H1 (cell line): ENCODE measurements at regions not wholly inside any gene's neighbourhood (a gene's known extent, or its start where the extent isn't known, plus 50 kb on each side); places are given as distances from the start of the nearest gene placed in this dataset.

Experiments used
- CTCF ChIA-PET: fragments of 300-600 bp; sonication (Branson Sonifier 250); formaldehyde crosslinking; loops from one replicate; lab custom pipeline; 2021; ENCODE audit not compliant: partially characterized antibody; lab: Charles Lee
- POLR2A ChIA-PET: fragments of 300-600 bp; sonication (Branson Sonifier 250); formaldehyde crosslinking; loops from one replicate; lab custom pipeline; 2021; ENCODE audit warnings: inconsistent platforms; ENCODE audit not compliant: partially characterized antibody; lab: Charles Lee
- DNase-seq, 2 experiments: peaks; one replicate each; pipeline versions ENCODE4 v3.0.0 to v3.0.0-alpha.2; 2010 to 2022; ENCODE audit warnings: low spot score in 2 of 2, low read depth in 1 of 2, mixed read lengths in 1 of 2
- FAIRE-seq: peaks from 2 replicates; lab custom pipeline; 2011; peaks lifted over from hg19 to GRCh38; lab: Jason Lieb, UNC
- H2AFZ ChIP-seq: 2 replicates; pipeline ENCODE4 v1.8.1; 2012; ENCODE audit warnings: low read length, inconsistent platforms
- H2AK5ac ChIP-seq: 2 replicates; pipeline ENCODE4 v1.6.1; 2013; ENCODE audit warnings: low read depth, low read length
- H2BK120ac ChIP-seq: replicated peaks from 2 replicates; pipeline ENCODE3; 2013; ENCODE audit warnings: low read depth, low read length, inconsistent platforms
- H2BK12ac ChIP-seq: 2 replicates; pipeline ENCODE4 v1.6.1; 2013; ENCODE audit warnings: low read depth, low read length
- H2BK15ac ChIP-seq: 2 replicates; pipeline ENCODE4 v1.6.1; 2013; ENCODE audit warnings: low read length
- H2BK20ac ChIP-seq: 2 replicates; pipeline ENCODE4 v1.6.1; 2013; ENCODE audit warnings: low read length
- H2BK5ac ChIP-seq: 2 replicates; pipeline ENCODE4 v1.6.1; 2013; ENCODE audit warnings: low read depth, low read length
- H3K14ac ChIP-seq: 2 replicates; pipeline ENCODE4 v1.6.1; 2013; ENCODE audit warnings: inconsistent platforms; ENCODE audit not compliant: insufficient read length
- H3K18ac ChIP-seq: 2 replicates; pipeline ENCODE4 v1.6.1; 2013; ENCODE audit warnings: low read length; ENCODE audit errors: extremely low read depth
- H3K23ac ChIP-seq: 2 replicates; pipeline ENCODE4 v1.6.1; 2013; ENCODE audit warnings: inconsistent platforms; ENCODE audit not compliant: insufficient read length
- H3K23me2 ChIP-seq: 2 replicates; pipeline ENCODE4 v1.6.1; 2013; ENCODE audit warnings: low read depth, low read length
- H3K27ac ChIP-seq: 2 replicates; pipeline ENCODE4 v1.6.1; 2011; ENCODE audit warnings: low read depth, low read length, inconsistent platforms
- H3K27me3 ChIP-seq, 4 experiments: replicated peaks in 1 of 4; 1 replicate in 1 of 4; 2 replicates in 3 of 4; pipeline versions ENCODE4 v1.6.1 to v1.8.1; 2011 to 2013; ENCODE audit warnings: low read length in 3 of 4, mild to moderate bottlenecking in 3 of 4, inconsistent platforms in 2 of 4, mixed read lengths in 2 of 4, moderate library complexity in 1 of 4; ENCODE audit not compliant: control insufficient read depth in 3 of 4, insufficient read depth in 3 of 4; ENCODE audit errors: extremely low read depth in 1 of 4
- H3K36me3 ChIP-seq, 4 experiments: 2 replicates each; pipeline versions ENCODE4 v1.6.1 to v1.8.1; 2011 to 2013; ENCODE audit warnings: mild to moderate bottlenecking in 4 of 4, low read length in 3 of 4, moderate library complexity in 2 of 4, control low read depth in 1 of 4, inconsistent platforms in 1 of 4; ENCODE audit not compliant: insufficient read depth in 4 of 4, control insufficient read depth in 2 of 4
- H3K4ac ChIP-seq: replicated peaks from 2 replicates; pipeline ENCODE3; 2013; ENCODE audit warnings: low read length, low read depth, mixed read lengths, inconsistent platforms; ENCODE audit not compliant: insufficient read length
- H3K4me1 ChIP-seq, 4 experiments: replicated peaks in 1 of 4; 1 replicate in 1 of 4; 2 replicates in 3 of 4; pipeline versions ENCODE4 v1.6.1 to v1.8.1; 2011 to 2013; ENCODE audit warnings: low read length in 3 of 4, inconsistent platforms in 2 of 4, mixed read lengths in 1 of 4; ENCODE audit not compliant: insufficient read depth in 4 of 4, control insufficient read depth in 3 of 4
- H3K4me2 ChIP-seq, 2 experiments: 2 replicates each; pipeline versions ENCODE4 v1.6.1 to v1.8.1; 2011 to 2013; ENCODE audit warnings: low read depth in 2 of 2, low read length in 2 of 2, control low read depth in 1 of 2, inconsistent platforms in 1 of 2, mild to moderate bottlenecking in 1 of 2; ENCODE audit not compliant: insufficient read depth in 1 of 2
- H3K4me3 ChIP-seq, 4 experiments: fragments of 200-600, 300-600 bp in 1 of 4; sonication (generic), shearing (Covaris generic), sonication (Bioruptor Twin) in 1 of 4; 2 replicates each; pipeline versions ENCODE4 v1.5.1 to v1.8.1; 2011 to 2016; ENCODE audit warnings: low read length in 4 of 4, low read depth in 3 of 4, control low read depth in 2 of 4, inconsistent platforms in 2 of 4, mild to moderate bottlenecking in 2 of 4, mixed read lengths in 1 of 4, moderate library complexity in 1 of 4; ENCODE audit not compliant: insufficient read depth in 2 of 4; ENCODE audit errors: extremely low read depth in 1 of 4
- H3K56ac ChIP-seq: replicated peaks from 2 replicates; pipeline ENCODE3; 2013; ENCODE audit warnings: low read depth, mild to moderate bottlenecking, mixed read lengths, low read length, inconsistent platforms; ENCODE audit not compliant: insufficient read length
- H3K79me1 ChIP-seq: 2 replicates; pipeline ENCODE4 v1.6.1; 2013; ENCODE audit warnings: low read depth, low read length, control low read depth
- H3K79me2 ChIP-seq, 2 experiments: 2 replicates each; pipeline versions ENCODE4 v1.6.1 to v1.8.1; 2012 to 2013; ENCODE audit warnings: low read length in 2 of 2, mild to moderate bottlenecking in 2 of 2, inconsistent platforms in 1 of 2; ENCODE audit not compliant: insufficient read depth in 2 of 2, control insufficient read depth in 1 of 2
- H3K9ac ChIP-seq, 4 experiments: replicated peaks in 1 of 4; 1 replicate in 1 of 4; 2 replicates in 3 of 4; pipeline versions ENCODE4 v1.6.1 to v1.8.1; 2011 to 2013; ENCODE audit warnings: low read depth in 3 of 4, low read length in 3 of 4, control low read depth in 2 of 4, mild to moderate bottlenecking in 2 of 4, moderate library complexity in 2 of 4, inconsistent platforms in 1 of 4; ENCODE audit errors: extremely low read depth in 1 of 4
- H3K9me3 ChIP-seq, 2 experiments: 2 replicates each; pipeline versions ENCODE4 v1.6.1 to v1.8.1; 2012 to 2013; ENCODE audit warnings: mild to moderate bottlenecking in 2 of 2, moderate library complexity in 2 of 2, control low read depth in 1 of 2, inconsistent platforms in 1 of 2, low read depth in 1 of 2, low read length in 1 of 2, mixed read lengths in 1 of 2; ENCODE audit not compliant: insufficient read depth in 2 of 2
- H4K20me1 ChIP-seq, 2 experiments: replicated peaks in 1 of 2; 2 replicates each; pipeline versions ENCODE3 to v1.8.1; 2011 to 2013; ENCODE audit warnings: inconsistent platforms in 2 of 2, low read length in 2 of 2, mild to moderate bottlenecking in 1 of 2; ENCODE audit not compliant: insufficient read depth in 2 of 2, control insufficient read depth in 1 of 2
- H4K5ac ChIP-seq: 2 replicates; pipeline ENCODE4 v1.6.1; 2013; ENCODE audit warnings: low read length, low read depth, mixed read lengths, inconsistent platforms; ENCODE audit not compliant: insufficient read length
- H4K8ac ChIP-seq: 2 replicates; pipeline ENCODE4 v1.8.0; 2013; ENCODE audit warnings: mild to moderate bottlenecking, moderate library complexity, low read length, inconsistent platforms; ENCODE audit not compliant: insufficient read depth; ENCODE audit errors: extremely low read depth
- H4K91ac ChIP-seq: replicated peaks from 2 replicates; pipeline ENCODE3; 2013; ENCODE audit warnings: low read length, mixed read lengths, inconsistent platforms; ENCODE audit not compliant: insufficient read length
- CBX5 ChIP-seq: fragments of 300-800, 300-1000 bp; sonication (generic); IDR thresholded peaks from 2 replicates; pipeline ENCODE4 v1.7.1; 2016; ENCODE audit warnings: antibody characterized with exemption, low read length, low read depth
- CEBPB ChIP-seq: IDR thresholded peaks from 2 replicates; pipeline ENCODE4 v1.6.1; 2012; ENCODE audit warnings: low read depth, low read length
- CHD2 ChIP-seq: IDR thresholded peaks from 2 replicates; pipeline ENCODE4 v1.6.1; 2012; ENCODE audit warnings: low read length, improper control_type of control experiment
- HDAC2 ChIP-seq, 2 experiments: fragments of 300-600 bp in 1 of 2; sonication (generic) in 1 of 2; IDR thresholded peaks; 2 replicates each; pipeline ENCODE4 v1.6.1; 2011 to 2012; ENCODE audit warnings: low read depth in 2 of 2, low read length in 2 of 2, mild to moderate bottlenecking in 2 of 2, moderate library complexity in 2 of 2, borderline replicate concordance in 1 of 2, inconsistent platforms in 1 of 2
- JUN ChIP-seq: IDR thresholded peaks from 2 replicates; pipeline ENCODE4 v1.6.1; 2011; ENCODE audit warnings: low read depth, mild to moderate bottlenecking, improper control_type of control experiment, low read length
- KDM1A ChIP-seq: fragments of 200-600, 300-600 bp; sonication (generic); IDR thresholded peaks from 2 replicates; pipeline ENCODE4 v1.7.1; 2016; ENCODE audit warnings: mild to moderate bottlenecking, low read length, borderline replicate concordance
- KDM4A ChIP-seq: IDR thresholded peaks from one replicate; pipeline ENCODE4 v1.7.1; 2012; ENCODE audit warnings: low read depth, mild to moderate bottlenecking, moderate library complexity, low read length, inconsistent platforms; ENCODE audit not compliant: severe bottlenecking
- RBBP5 ChIP-seq: IDR thresholded peaks from 2 replicates; pipeline ENCODE4 v1.7.1; 2012; ENCODE audit warnings: low read depth, mild to moderate bottlenecking, inconsistent platforms, low read length, moderate library complexity, borderline replicate concordance
- RFX5 ChIP-seq: IDR thresholded peaks from 2 replicates; pipeline ENCODE4 v1.6.1; 2011; ENCODE audit warnings: low read depth, low read length, improper control_type of control experiment, borderline replicate concordance
- SAP30 ChIP-seq: fragments of 300-600 bp; sonication (generic); IDR thresholded peaks from 2 replicates; pipeline ENCODE4 v1.7.1; 2012; ENCODE audit warnings: low read length, moderate library complexity, mild to moderate bottlenecking, inconsistent platforms; ENCODE audit not compliant: insufficient read depth, insufficient replicate concordance
- SIN3A ChIP-seq, 2 experiments: IDR thresholded peaks in 1 of 2; conservative IDR thresholded peaks in 1 of 2; 2 replicates each; pipeline ENCODE4 v1.6.1; 2011 to 2012; ENCODE audit warnings: low read length in 2 of 2, improper control_type of control experiment in 1 of 2, low read depth in 1 of 2, mild to moderate bottlenecking in 1 of 2
- SIRT6 ChIP-seq: IDR thresholded peaks from one replicate; pipeline ENCODE4 v1.7.1; 2012; ENCODE audit warnings: low read length, inconsistent platforms
- SIX5 ChIP-seq: IDR thresholded peaks from 2 replicates; pipeline ENCODE4 v1.6.1; 2011; ENCODE audit warnings: mild to moderate bottlenecking, low read depth, low read length
- WGBS, 2 experiments: shearing (Covaris generic) in 1 of 2; methylation state at CpG; one replicate each; pipeline versions ENCODE4 v1.1.6 to v1.1.7; 2013 to 2015; ENCODE audit warnings: low lambda C conversion rate in 2 of 2, mixed read lengths in 2 of 2, inconsistent platforms in 1 of 2, low coverage in 1 of 2, missing lambda C conversion rate in 1 of 2; ENCODE audit not compliant: insufficient replicate concordance in 2 of 2, insufficient coverage in 1 of 2, insufficient read length in 1 of 2; ENCODE audit errors: extremely low coverage in 1 of 2, missing lambda C conversion rate in 1 of 2; 5-methylcytosine and 5-hydroxymethylcytosine counted together
- TF ChIP-seq, protein P1 (sequence below): IDR thresholded peaks from 2 replicates; pipeline ENCODE4 v1.6.1; 2011; ENCODE audit warnings: low read depth, mild to moderate bottlenecking, low read length; ENCODE audit not compliant: insufficient read depth

DNA sequence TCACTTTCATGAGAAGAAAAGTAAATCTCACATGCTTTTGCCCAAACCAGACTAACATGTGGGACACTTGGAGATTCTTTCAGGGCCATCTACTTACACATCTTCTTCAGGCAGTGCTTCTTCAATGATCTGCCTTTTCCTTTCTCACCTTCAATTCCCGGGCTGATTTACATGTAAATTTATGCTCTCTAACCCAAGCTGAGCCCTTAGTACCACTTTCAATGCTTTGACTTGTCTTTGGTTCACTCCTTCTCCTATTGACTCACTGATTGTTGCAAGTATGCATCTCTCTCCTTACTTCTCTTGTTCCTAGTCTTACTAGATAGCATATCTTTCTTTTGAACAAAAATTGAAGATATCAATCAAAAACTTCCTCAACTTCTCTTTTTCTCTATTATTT, 154.2 kb upstream of the DEPDC1 start:
- H4K5ac ChIP-seq: no peak overlapping the region
- no peak overlapping the region for H4K91ac ChIP-seq
- H3K4ac ChIP-seq: no peak overlapping the region
- 50% methylated on average over 1 of the region's 1 CpG; no CpG with 5 or more reads in 1 of the 2 experiments for WGBS, 2 experiments
- ChIA-PET CTCF (no interaction called here), POLR2A (no interaction called here)
- no peak overlapping the region for H3K56ac ChIP-seq
- no peaks in the 10 kb centered on the region for H3K79me2 ChIP-seq
- DNase-seq (no peak), FAIRE-seq (no peak)
- H3K4me2 ChIP-seq: no peak overlapping the region
- H3K79me1 ChIP-seq: no peaks in the 10 kb centered on the region
- H3K9ac ChIP-seq: no peak overlapping the region
- H4K20me1 ChIP-seq: no peaks in the 10 kb centered on the region
- no peaks in the 10 kb centered on the region for H3K27me3 ChIP-seq
- no peak overlapping the region for H3K23ac ChIP-seq
- no peak overlapping the region for H2AK5ac ChIP-seq
- H2BK12ac ChIP-seq: no peak overlapping the region
- no peak overlapping the region for H2BK20ac ChIP-seq
- no peaks in the 10 kb centered on the region for H3K36me3 ChIP-seq
- no peak overlapping the region for H3K4me3 ChIP-seq
- H3K23me2 ChIP-seq: no peaks in the 10 kb centered on the region
- H3K9me3 ChIP-seq: no peaks in the 10 kb centered on the region
- no peak overlapping the region for H4K8ac ChIP-seq
- no peak overlapping the region for H2BK120ac ChIP-seq
- H3K14ac ChIP-seq: no peak overlapping the region
- H3K27ac ChIP-seq: no peak overlapping the region
- no peak overlapping the region for H2BK5ac ChIP-seq
- no peak overlapping the region; the same call in 1 of the 2 replicates for H2AFZ ChIP-seq
- H3K4me1 ChIP-seq: peaks cover 0 to 3% (median 1%) of the 10 kb centered on the region in 4 experiments; a peak in 3 of 7 replicates
- H3K18ac ChIP-seq: no peak overlapping the region
- no peak overlapping the region for H2BK15ac ChIP-seq
- TF ChIP-seq CEBPB (no peak), SAP30 (no peak), CHD2 (no peak), RFX5 (no peak), KDM1A (no peak), HDAC2 (IDR thresholded peaks at IDR 0.05; ENCODE audit: borderline replicate concordance in 1 of 2, low read depth in 2 of 2, low read length in 2 of 2) (no peak), SIN3A (conservative IDR thresholded peaks at IDR 0.05 in 1 of 2, IDR thresholded peaks at IDR 0.05 in 1 of 2; ENCODE audit: low read depth in 1 of 2, low read length in 2 of 2) (no peak), RBBP5 (no peak), JUN (no peak), CBX5 (no peak), SIX5 (no peak), KDM4A (no peak), SIRT6 (no peak)
- TF ChIP-seq, protein P1, sequence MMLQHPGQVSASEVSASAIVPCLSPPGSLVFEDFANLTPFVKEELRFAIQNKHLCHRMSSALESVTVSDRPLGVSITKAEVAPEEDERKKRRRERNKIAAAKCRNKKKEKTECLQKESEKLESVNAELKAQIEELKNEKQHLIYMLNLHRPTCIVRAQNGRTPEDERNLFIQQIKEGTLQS: no peak
